HEK293T (cell line): ENCODE measurements at regions not wholly inside any gene's neighbourhood (a gene's known extent, or its start where the extent isn't known, plus 50 kb on each side); places are given as distances from the start of the nearest gene placed in this dataset.

Experiments
- CTCF ChIA-PET: fragments of 350-600 bp; formaldehyde crosslinking; extraction: SDS; loops from one replicate; lab custom pipeline; 2021; ENCODE audit warnings: antibody characterized with exemption, inconsistent platforms; lab: Yijun Ruan, JAX
- POLR2A ChIA-PET: fragments of 350-600 bp; formaldehyde crosslinking; extraction: SDS; loops from one replicate; lab custom pipeline; 2020; ENCODE audit warnings: antibody characterized with exemption, inconsistent platforms; lab: Yijun Ruan, JAX
- DNase-seq: peaks from one replicate; pipeline ENCODE4 v3.0.0; 2012; ENCODE audit warnings: mixed read lengths; ENCODE audit errors: extremely low spot score
- ARNT ChIP-seq: fragments of 450-650 bp; IDR thresholded peaks from 2 replicates; pipeline ENCODE4 v1.6.1; 2017; ENCODE audit warnings: mild to moderate bottlenecking
- BHLHE40 ChIP-seq: fragments of 450-650 bp; IDR thresholded peaks from 2 replicates; pipeline ENCODE4 v1.6.1; 2016; ENCODE audit warnings: mild to moderate bottlenecking, moderate library complexity, borderline replicate concordance
- CTBP1 ChIP-seq: fragments of 450-650 bp; IDR thresholded peaks from 2 replicates; pipeline ENCODE4 v1.6.1; 2016; ENCODE audit warnings: borderline replicate concordance
- ELF4 ChIP-seq: fragments of 450-650 bp; IDR thresholded peaks from 2 replicates; pipeline ENCODE4 v1.6.1; 2017; ENCODE audit warnings: antibody characterized with exemption
- FOXA1 ChIP-seq: fragments of 450-650 bp; IDR thresholded peaks from 2 replicates; pipeline ENCODE4 v1.6.1; 2016; ENCODE audit warnings: mild to moderate bottlenecking
- FOXK2 ChIP-seq: fragments of 450-650 bp; IDR thresholded peaks from 2 replicates; pipeline ENCODE4 v1.6.1; 2016; ENCODE audit warnings: mild to moderate bottlenecking
- FOXM1 ChIP-seq: fragments of 450-650 bp; IDR thresholded peaks from 2 replicates; pipeline ENCODE4 v1.6.1; 2017; ENCODE audit warnings: mild to moderate bottlenecking, borderline replicate concordance
- HDGF ChIP-seq: fragments of 450-650 bp; IDR thresholded peaks from 2 replicates; pipeline ENCODE4 v1.6.1; 2017; ENCODE audit warnings: antibody characterized with exemption, borderline replicate concordance
- L3MBTL2 ChIP-seq: fragments of 450-650 bp; conservative IDR thresholded peaks from 2 replicates; pipeline ENCODE4 v1.6.1; 2016; ENCODE audit warnings: mild to moderate bottlenecking
- LEF1 ChIP-seq: fragments of 450-650 bp; IDR thresholded peaks from 2 replicates; pipeline ENCODE4 v1.6.1; 2017; ENCODE audit warnings: mild to moderate bottlenecking, borderline replicate concordance
- NFRKB ChIP-seq: fragments of 450-650 bp; IDR thresholded peaks from 2 replicates; pipeline ENCODE4 v1.6.1; 2016; ENCODE audit warnings: mild to moderate bottlenecking, moderate library complexity
- SP1 ChIP-seq: fragments of 450-650 bp; IDR thresholded peaks from 2 replicates; pipeline ENCODE4 v1.6.1; 2017
- SUZ12 ChIP-seq: fragments of 450-650 bp; IDR thresholded peaks from 2 replicates; pipeline ENCODE4 v1.6.1; 2016; ENCODE audit warnings: mild to moderate bottlenecking
- TARDBP ChIP-seq: fragments of 450-650 bp; IDR thresholded peaks from 2 replicates; pipeline ENCODE4 v1.6.1; 2016
- ZNF384 ChIP-seq: fragments of 450-650 bp; IDR thresholded peaks from 2 replicates; pipeline ENCODE4 v1.6.1; 2016
- TF ChIP-seq, protein P1 (sequence below): fragments of 450-650 bp; IDR thresholded peaks from 2 replicates; pipeline ENCODE4 v1.6.1; 2016

DNA sequence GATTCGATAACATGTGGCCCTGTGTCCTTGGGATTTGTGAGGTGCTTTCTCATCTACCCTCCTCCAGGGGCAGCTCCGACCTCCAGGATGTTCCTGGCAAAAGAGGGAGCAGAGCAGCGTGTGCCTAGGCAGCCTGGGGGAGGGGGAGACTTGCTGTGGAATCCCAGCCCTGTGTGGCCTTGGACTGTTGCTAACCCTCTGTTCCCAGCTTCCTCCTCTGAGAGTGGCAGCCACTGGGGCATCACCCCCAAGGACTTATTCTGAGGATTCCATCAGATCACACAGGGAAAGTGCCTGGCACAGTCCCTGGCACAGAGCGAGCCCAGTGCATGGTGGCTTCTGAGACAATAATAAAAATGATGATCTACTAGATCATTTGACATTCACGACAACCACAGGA lies 265.1 kb upstream of the MVB12B start:
- ChIA-PET POLR2A (no interaction called here), CTCF (no interaction called here)
- TF ChIP-seq TARDBP = no peak
- no peak for TF ChIP-seq LEF1
- no peak for TF ChIP-seq L3MBTL2
- no peak for TF ChIP-seq FOXA1
- DNase-seq = no peak

DNA sequence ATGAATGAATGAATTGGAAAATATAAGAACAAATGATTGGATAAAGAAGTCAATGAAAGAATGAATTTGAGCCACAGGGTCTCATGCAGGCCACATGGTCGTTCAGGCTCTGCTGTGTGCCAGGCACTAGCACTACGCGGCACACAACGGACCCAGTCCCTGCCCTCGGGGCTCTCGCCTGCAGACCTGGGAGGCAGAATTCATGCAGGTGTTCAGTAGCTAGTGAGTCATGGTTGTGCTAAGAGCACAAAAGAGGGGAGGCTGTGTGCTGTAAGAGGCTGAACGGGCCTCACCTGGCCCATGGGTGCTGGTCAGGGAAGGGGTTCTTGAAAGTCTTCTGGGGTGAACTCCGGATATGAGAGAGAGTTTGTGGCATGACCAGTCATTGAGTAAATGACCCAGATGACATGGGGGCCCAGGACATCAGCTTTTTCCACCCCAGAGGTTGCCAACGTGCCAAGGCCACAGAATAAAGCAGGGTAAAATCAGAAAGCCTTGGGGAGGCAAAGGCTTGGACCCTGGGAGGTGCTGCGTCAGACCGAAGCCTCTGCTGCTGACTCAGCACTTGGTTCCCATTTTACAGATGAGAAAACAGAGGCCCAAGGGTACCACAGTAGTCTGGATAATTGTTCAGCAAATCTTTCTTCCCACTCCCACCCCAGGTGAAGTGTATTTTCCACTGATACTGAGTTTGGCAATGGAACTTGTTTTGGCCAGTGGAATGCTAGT lies 264.3 kb upstream of the MVB12B start:
- DNase-seq = no peak
- no peak for TF ChIP-seq ARNT
- TF ChIP-seq SUZ12 = no peak
- TF ChIP-seq BHLHE40 = no peak
- POLR2A ChIA-PET = no interaction called here
- CTCF ChIA-PET = no interaction called here

DNA sequence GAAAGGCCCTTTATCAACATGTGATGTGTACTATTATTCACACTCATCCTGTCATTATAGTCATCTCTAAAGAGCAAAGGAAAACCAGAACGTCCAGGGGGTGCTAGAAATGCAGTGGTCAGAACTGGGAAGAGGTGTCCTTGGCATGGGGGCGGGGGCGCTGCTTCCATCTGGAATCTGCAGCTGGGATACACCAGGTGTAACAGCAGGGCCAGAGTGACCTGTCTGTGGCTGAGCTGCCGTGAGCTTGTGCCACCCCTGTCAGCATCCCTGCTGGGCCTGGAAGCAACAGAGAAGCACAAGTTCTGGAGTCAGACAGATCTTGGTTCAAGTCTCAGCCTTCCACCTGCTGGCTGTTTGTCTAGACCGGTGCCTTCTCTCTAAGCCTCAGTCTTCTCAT lies 263.3 kb upstream of the MVB12B start:
- DNase-seq = no peak
- no peak for TF ChIP-seq ZNF384
- TF ChIP-seq, protein P1, sequence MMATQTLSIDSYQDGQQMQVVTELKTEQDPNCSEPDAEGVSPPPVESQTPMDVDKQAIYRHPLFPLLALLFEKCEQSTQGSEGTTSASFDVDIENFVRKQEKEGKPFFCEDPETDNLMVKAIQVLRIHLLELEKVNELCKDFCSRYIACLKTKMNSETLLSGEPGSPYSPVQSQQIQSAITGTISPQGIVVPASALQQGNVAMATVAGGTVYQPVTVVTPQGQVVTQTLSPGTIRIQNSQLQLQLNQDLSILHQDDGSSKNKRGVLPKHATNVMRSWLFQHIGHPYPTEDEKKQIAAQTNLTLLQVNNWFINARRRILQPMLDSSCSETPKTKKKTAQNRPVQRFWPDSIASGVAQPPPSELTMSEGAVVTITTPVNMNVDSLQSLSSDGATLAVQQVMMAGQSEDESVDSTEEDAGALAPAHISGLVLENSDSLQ = no peak
- TF ChIP-seq BHLHE40 = no peak
- no peak for TF ChIP-seq SP1
- no peak for TF ChIP-seq LEF1
- no peak for TF ChIP-seq FOXA1
- no peak for TF ChIP-seq NFRKB
- no peak for TF ChIP-seq ELF4
- no peak for TF ChIP-seq L3MBTL2
- TF ChIP-seq HDGF = no peak
- TF ChIP-seq FOXK2 = no peak
- no peak for TF ChIP-seq SUZ12
- no peak for TF ChIP-seq ARNT
- TF ChIP-seq TARDBP = no peak
- no peak for TF ChIP-seq FOXM1
- no peak for TF ChIP-seq CTBP1
- CTCF ChIA-PET = no interaction called here
- POLR2A ChIA-PET = no interaction called here

DNA sequence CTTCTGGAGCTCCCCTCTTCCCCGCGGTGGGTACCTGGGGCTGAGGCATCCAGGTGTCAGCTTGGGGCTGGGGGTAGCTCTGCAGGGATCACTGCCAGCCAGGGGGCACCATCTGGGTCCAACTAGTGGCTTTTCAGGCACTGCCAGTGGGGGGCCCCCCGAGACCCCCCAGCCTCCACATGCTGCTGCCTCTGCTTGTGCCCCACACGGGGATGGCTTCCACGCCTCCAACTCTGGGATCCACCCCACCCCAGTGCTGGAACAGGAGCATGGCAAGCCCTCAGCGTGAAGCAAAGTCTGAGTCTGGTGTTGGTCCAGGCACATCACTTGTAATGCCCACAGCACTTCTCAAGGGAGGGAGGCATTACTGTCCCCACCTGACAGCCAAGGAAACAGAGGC lies 260.5 kb upstream of the MVB12B start:
- DNase-seq = no peak
- ChIA-PET CTCF (interaction anchor here (0.5 to 1.3 kb wide), 2 partner anchors 21 to 168 kb away, joined by 3 to 4 read pairs; no protein-coding TSS in a partner anchor), POLR2A (no interaction called here)
- no peak for TF ChIP-seq TARDBP
- TF ChIP-seq SUZ12 = no peak
- TF ChIP-seq FOXM1 = no peak
- TF ChIP-seq NFRKB = no peak
- TF ChIP-seq LEF1 = no peak

DNA sequence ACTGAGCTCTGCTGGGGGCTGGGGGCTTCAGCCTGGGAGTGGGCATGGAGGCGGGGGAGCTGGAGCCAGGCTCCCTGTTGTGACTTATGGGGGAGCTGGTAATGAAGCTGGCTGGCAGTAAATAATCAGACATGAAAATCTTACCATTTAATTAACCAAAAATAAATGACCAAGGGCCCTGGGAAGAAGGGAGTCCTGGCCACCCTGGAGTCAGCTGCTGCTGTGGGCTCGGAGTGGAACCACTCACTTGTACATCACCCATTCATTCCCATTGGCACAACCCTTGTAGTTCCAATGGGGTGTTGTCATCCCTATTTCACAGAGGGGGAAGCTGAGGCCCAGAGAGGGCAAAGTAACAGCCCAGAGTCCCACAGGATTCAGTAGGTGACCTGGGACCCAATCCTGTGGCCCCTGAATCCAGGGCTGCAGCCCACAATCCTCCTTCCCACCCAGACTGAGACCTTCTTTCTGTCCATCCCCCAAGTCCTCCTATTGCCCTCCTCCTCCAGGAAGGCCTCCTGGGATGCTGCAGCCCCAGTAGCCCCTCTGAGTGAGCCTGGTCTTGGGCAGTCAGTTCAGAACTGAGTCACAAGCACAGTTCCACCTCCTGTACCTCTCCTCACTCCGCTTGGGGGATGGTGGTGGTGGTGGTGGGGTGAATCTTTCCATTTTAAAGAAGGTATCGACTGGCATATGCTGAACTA lies 259.4 kb upstream of the MVB12B start:
- ChIA-PET CTCF (interaction anchor here (1.3 kb wide), 1 partner anchor 20 kb away, joined by 3 read pairs; no protein-coding TSS in a partner anchor), POLR2A (no interaction called here)
- TF ChIP-seq FOXA1 (no peak), NFRKB (no peak), HDGF (no peak), L3MBTL2 (no peak), FOXM1 (no peak), ZNF384 (no peak), ELF4 (no peak)
- TF ChIP-seq, protein P1 = no peak
- DNase-seq = no peak

DNA sequence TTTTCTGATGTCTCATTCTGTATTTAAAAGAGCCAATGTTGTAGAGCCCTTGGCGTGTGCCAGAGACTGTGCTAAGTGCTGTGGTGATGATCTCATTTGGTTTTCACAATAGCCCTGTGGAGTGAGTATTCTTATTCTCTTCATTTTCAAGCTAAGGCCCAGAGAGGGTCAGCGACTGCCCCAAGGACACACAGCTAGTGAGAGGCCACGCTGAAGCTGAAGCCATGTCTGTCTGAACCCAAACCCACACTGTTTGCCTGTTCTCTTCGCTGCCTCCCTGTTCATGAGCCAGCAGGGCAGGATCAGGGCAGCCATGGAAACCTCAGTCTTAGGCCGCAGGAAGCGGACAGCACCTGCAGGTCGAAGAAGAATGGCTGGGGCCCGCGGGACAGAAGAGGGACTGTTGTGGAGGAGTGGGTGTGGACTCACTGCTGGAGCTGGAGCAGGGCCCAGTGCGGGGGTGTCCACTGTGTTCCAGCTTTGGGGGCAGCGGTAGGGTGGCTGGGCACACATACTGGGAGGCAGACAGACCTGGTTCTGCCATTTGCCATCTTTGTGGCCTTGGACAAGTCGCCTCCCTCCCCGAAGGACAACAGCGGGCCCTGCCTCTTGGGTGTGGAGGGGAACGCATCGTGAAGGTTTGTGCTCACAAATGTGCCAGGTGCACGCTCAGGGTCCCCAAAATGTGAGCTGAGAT lies 257.9 kb upstream of the MVB12B start:
- TF ChIP-seq ZNF384 (no peak), CTBP1 (no peak), FOXA1 (no peak), ELF4 (no peak), L3MBTL2 (no peak), NFRKB (no peak), HDGF (no peak), SUZ12 (no peak), ARNT (no peak), LEF1 (no peak), TARDBP (no peak), FOXK2 (no peak)
- TF ChIP-seq, protein P1 = no peak
- CTCF ChIA-PET = no interaction called here
- POLR2A ChIA-PET = no interaction called here
- DNase-seq = no peak
